ENCODE measurements at regions not wholly inside any gene's neighbourhood (a gene's known extent, or its start where the extent isn't known, plus 50 kb on each side); places are given as distances from the start of the nearest gene placed in this dataset.
"Not testable (repeated sequence)": the region's sequence is repeated elsewhere in the genome, so short reads cannot be mapped to it uniquely, and the experiment has no call there.

GRCh38 chr1:173392895-173393658 is 84.1 kb upstream of the PRDX6 start:
- H3K27ac ChIP-seq (ENCODE audit: poor library complexity, severe bottlenecking) = no peak overlapping the region

DNA sequence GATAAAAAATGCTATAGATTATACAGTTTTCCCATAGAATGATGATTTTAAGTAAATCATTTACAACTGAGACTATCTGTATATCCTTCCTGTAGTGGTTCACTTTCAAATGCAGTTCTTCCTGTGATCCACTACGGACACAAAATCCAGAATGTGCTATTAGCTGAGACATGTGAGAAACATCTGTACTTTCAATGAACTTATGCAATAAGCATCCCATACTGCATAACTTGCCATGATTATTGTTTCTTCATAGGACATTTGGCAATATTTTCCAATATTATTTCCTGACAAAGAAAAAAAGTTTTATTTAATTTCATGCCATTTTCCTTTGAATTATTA is 83.5 kb upstream of the PRDX6 start:
- no peak overlapping the region for H3K4me3 ChIP-seq (ENCODE audit: severe bottlenecking)
- no peak overlapping the region for H3K27ac ChIP-seq (ENCODE audit: poor library complexity, severe bottlenecking)
- H3K36me3 ChIP-seq (ENCODE audit: low read depth) = no peaks in the 10 kb centered on the region
- DNase-seq (ENCODE audit: low spot score) (no peak), ATAC-seq (ENCODE audit: low read depth) (no peak)
- H3K4me1 ChIP-seq (ENCODE audit: insufficient read depth, poor library complexity, severe bottlenecking) = peaks cover 5% of the 10 kb centered on the region
- H3K27me3 ChIP-seq (ENCODE audit: insufficient read depth, poor library complexity, severe bottlenecking) = no peaks in the 10 kb centered on the region
- H3K9me3 ChIP-seq (ENCODE audit: severe bottlenecking) = no peaks in the 10 kb centered on the region
- TF ChIP-seq CTCF (IDR thresholded peaks at IDR 0.05; ENCODE audit: poor library complexity, severe bottlenecking) = no peak

More at GRCh38 chr1:173392895-173393658, 84.1 kb upstream of the PRDX6 start:
- H3K4me1 ChIP-seq (ENCODE audit: insufficient read depth, poor library complexity, severe bottlenecking) = peaks cover 5% of the 10 kb centered on the region
- H3K4me3 ChIP-seq (ENCODE audit: severe bottlenecking) = no peak overlapping the region
- ATAC-seq (ENCODE audit: low read depth) = peak; percentile 89
- no peaks in the 10 kb centered on the region for H3K27me3 ChIP-seq (ENCODE audit: insufficient read depth, poor library complexity, severe bottlenecking)
- H3K9me3 ChIP-seq (ENCODE audit: severe bottlenecking) = no peaks in the 10 kb centered on the region
- no peaks in the 10 kb centered on the region for H3K36me3 ChIP-seq (ENCODE audit: low read depth)
- TF ChIP-seq CTCF (IDR thresholded peaks at IDR 0.05; ENCODE audit: poor library complexity, severe bottlenecking) = no peak
- DNase-seq (ENCODE audit: low spot score) = no peak

DNA sequence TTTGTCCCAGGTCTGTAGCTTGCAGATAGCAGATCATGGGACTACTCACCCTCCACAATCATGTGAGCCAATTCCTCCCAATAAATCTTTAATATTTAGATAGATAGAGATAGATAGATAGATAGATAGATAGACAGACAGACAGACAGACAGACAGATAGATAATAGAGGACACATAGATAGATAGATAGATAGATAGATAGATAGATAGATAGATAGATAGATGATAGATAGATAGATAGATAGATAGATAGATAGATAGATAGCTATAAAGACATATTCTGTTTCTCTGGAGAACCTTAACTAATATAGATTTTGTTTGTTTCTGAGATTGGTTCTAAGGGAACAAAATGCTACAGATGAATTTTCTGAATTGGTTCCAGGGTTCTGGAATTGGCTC is 82.3 kb upstream of the PRDX6 start:
- H3K4me1 ChIP-seq (ENCODE audit: insufficient read depth, poor library complexity, severe bottlenecking); ATAC-seq (ENCODE audit: low read depth); H3K36me3 ChIP-seq (ENCODE audit: low read depth); DNase-seq (ENCODE audit: low spot score); H3K4me3 ChIP-seq (ENCODE audit: severe bottlenecking); H3K9me3 ChIP-seq (ENCODE audit: severe bottlenecking); H3K27me3 ChIP-seq (ENCODE audit: insufficient read depth, poor library complexity, severe bottlenecking); H3K27ac ChIP-seq (ENCODE audit: poor library complexity, severe bottlenecking): not testable (repeated sequence)

DNA sequence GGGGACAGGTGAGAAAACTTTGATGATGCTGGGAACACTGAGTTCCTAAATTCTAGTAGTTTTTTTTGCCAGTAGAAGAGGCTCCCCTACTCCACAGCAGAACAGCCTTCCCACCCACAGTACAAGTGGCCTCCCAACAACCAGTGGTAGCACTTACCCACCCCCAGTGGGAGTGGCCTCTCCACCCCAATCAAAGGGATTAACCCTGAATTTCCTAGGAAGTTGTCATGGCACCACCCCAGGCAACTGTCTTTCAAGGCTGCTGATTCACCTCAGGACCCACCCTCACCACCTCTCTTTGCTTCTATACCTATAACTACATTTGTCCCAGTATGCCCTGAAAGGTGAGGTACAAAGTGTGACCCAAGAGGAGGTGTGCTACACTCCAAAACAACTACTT is 81.4 kb upstream of the PRDX6 start:
- Histone ChIP-seq H3K36me3 (ENCODE audit: low read depth) (no peaks in the 10 kb centered on the region), H3K27me3 (ENCODE audit: insufficient read depth, poor library complexity, severe bottlenecking) (no peaks in the 10 kb centered on the region), H3K9me3 (ENCODE audit: severe bottlenecking) (no peaks in the 10 kb centered on the region), H3K27ac (ENCODE audit: poor library complexity, severe bottlenecking) (no peak overlapping the region), H3K4me1 (ENCODE audit: insufficient read depth, poor library complexity, severe bottlenecking) (peaks cover 5% of the 10 kb centered on the region), H3K4me3 (ENCODE audit: severe bottlenecking) (no peak overlapping the region)
- TF ChIP-seq CTCF (IDR thresholded peaks at IDR 0.05; ENCODE audit: poor library complexity, severe bottlenecking) = no peak
- ATAC-seq (ENCODE audit: low read depth) (no peak), DNase-seq (ENCODE audit: low spot score) (no peak)

GRCh38 chr1:173400387-173400995 is 76.6 kb upstream of the PRDX6 start:
- Histone ChIP-seq H3K9me3 (ENCODE audit: severe bottlenecking) (no peaks in the 10 kb centered on the region), H3K4me3 (ENCODE audit: severe bottlenecking) (no peak overlapping the region), H3K27ac (ENCODE audit: poor library complexity, severe bottlenecking) (no peak overlapping the region), H3K36me3 (ENCODE audit: low read depth) (no peaks in the 10 kb centered on the region), H3K27me3 (ENCODE audit: insufficient read depth, poor library complexity, severe bottlenecking) (no peaks in the 10 kb centered on the region), H3K4me1 (ENCODE audit: insufficient read depth, poor library complexity, severe bottlenecking) (peaks cover 3% of the 10 kb centered on the region)
- TF ChIP-seq CTCF (IDR thresholded peaks at IDR 0.05; ENCODE audit: poor library complexity, severe bottlenecking) = no peak
- DNase-seq (ENCODE audit: low spot score) (no peak), ATAC-seq (ENCODE audit: low read depth) (no peak)
